Smooth muscle cell (in vitro differentiated cells): ENCODE measurements at regions not wholly inside any gene's neighbourhood (a gene's known extent, or its start where the extent isn't known, plus 50 kb on each side); places are given as distances from the start of the nearest gene placed in this dataset.
"Not testable (repeated sequence)": the region's sequence is repeated elsewhere in the genome, so short reads cannot be mapped to it uniquely, and the experiment has no call there.

Experiments
- DNase-seq: peaks from one replicate; lab custom pipeline; 2025; ENCODE audit not compliant: unreplicated experiment; lab: John Stamatoyannopoulos, UW
- H2AFZ ChIP-seq: fragments of 200-600 bp; sonication (generic); 2 replicates; pipeline ENCODE4 v1.6.0; 2016; ENCODE audit warnings: antibody characterized with exemption, low read depth, mild to moderate bottlenecking
- H3F3A ChIP-seq: fragments of 200-600 bp; sonication (generic); 2 replicates; pipeline ENCODE4 v1.6.0; 2017; ENCODE audit warnings: antibody characterized with exemption, low read depth
- H3K27ac ChIP-seq: fragments of 200-600 bp; sonication (generic); 2 replicates; pipeline ENCODE4 v1.5.1; 2016; ENCODE audit warnings: low read depth, mild to moderate bottlenecking
- H3K27me3 ChIP-seq: fragments of 200-600 bp; sonication (generic); 2 replicates; pipeline ENCODE4 v1.6.1; 2016; ENCODE audit warnings: low read depth, mild to moderate bottlenecking
- H3K36me3 ChIP-seq: fragments of 200-600 bp; sonication (generic); 2 replicates; pipeline ENCODE4 v1.5.1; 2016; ENCODE audit warnings: low read depth
- H3K4me1 ChIP-seq: fragments of 200-600 bp; sonication (generic); 2 replicates; pipeline ENCODE4 v1.5.1; 2016; ENCODE audit warnings: low read depth
- H3K4me2 ChIP-seq: fragments of 200-600 bp; sonication (generic); 2 replicates; pipeline ENCODE4 v1.6.0; 2016; ENCODE audit warnings: mild to moderate bottlenecking
- H3K4me3 ChIP-seq: fragments of 200-600 bp; sonication (generic); 2 replicates; pipeline ENCODE4 v1.5.1; 2016; ENCODE audit warnings: mild to moderate bottlenecking
- H3K79me2 ChIP-seq: fragments of 200-600 bp; sonication (generic); 2 replicates; pipeline ENCODE4 v1.6.0; 2016; ENCODE audit warnings: low read depth, mild to moderate bottlenecking
- H3K9ac ChIP-seq: fragments of 200-600 bp; sonication (generic); 2 replicates; pipeline ENCODE4 v1.6.0; 2016; ENCODE audit warnings: low read depth
- H3K9me3 ChIP-seq: fragments of 200-600 bp; sonication (generic); replicated peaks from 2 replicates; pipeline ENCODE4 v1.5.1; 2016; ENCODE audit warnings: low read depth
- H4K20me1 ChIP-seq: fragments of 200-600 bp; sonication (generic); 2 replicates; pipeline ENCODE4 v1.6.0; 2016; ENCODE audit warnings: low read depth
- WGBS: methylation state at CpG from one replicate; pipeline ENCODE4 v1.1.7; 2016; ENCODE audit warnings: low lambda C conversion rate; 5-methylcytosine and 5-hydroxymethylcytosine counted together
- TF ChIP-seq, protein P1 (sequence below): fragments of 200-600 bp; sonication (generic); IDR thresholded peaks from 2 replicates; pipeline ENCODE4 v1.5.1; 2017; ENCODE audit warnings: borderline replicate concordance, mild to moderate bottlenecking, antibody characterized with exemption; ENCODE audit not compliant: insufficient read depth, poor library complexity, severe bottlenecking

DNA sequence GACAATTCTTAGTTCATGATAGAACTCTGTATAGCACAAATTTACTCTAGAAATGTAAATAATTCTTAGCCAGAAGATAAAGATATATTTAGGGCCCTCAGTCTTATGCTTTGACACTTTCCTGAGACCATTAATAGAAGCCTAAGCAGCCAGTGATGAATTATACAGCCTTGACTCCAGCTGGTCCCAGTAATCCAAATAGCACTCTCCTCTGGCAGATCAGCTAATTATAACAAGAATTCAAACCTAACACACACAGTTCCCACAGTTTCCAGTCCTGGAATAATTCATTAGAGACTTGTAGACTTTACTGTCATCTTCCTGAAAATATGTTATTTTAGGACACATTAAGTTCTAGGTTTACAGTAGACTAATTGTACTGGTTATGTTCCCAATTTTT, 50.4 kb downstream of the SHOC1 start:
- TF ChIP-seq, protein P1, sequence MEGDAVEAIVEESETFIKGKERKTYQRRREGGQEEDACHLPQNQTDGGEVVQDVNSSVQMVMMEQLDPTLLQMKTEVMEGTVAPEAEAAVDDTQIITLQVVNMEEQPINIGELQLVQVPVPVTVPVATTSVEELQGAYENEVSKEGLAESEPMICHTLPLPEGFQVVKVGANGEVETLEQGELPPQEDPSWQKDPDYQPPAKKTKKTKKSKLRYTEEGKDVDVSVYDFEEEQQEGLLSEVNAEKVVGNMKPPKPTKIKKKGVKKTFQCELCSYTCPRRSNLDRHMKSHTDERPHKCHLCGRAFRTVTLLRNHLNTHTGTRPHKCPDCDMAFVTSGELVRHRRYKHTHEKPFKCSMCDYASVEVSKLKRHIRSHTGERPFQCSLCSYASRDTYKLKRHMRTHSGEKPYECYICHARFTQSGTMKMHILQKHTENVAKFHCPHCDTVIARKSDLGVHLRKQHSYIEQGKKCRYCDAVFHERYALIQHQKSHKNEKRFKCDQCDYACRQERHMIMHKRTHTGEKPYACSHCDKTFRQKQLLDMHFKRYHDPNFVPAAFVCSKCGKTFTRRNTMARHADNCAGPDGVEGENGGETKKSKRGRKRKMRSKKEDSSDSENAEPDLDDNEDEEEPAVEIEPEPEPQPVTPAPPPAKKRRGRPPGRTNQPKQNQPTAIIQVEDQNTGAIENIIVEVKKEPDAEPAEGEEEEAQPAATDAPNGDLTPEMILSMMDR: no peak
- no peaks in the 10 kb centered on the region for H3K36me3 ChIP-seq
- no peaks in the 10 kb centered on the region for H3K27me3 ChIP-seq
- H3K4me3 ChIP-seq: no peak overlapping the region
- DNase-seq: no peak
- no peak overlapping the region for H3K27ac ChIP-seq
- H4K20me1 ChIP-seq: no peaks in the 10 kb centered on the region
- no peaks in the 10 kb centered on the region for H3F3A ChIP-seq
- H3K4me2 ChIP-seq: no peak overlapping the region
- H3K9ac ChIP-seq: no peak overlapping the region
- H3K4me1 ChIP-seq: no peaks in the 10 kb centered on the region
- no peak overlapping the region for H2AFZ ChIP-seq
- H3K9me3 ChIP-seq: no peaks in the 10 kb centered on the region
- no peaks in the 10 kb centered on the region for H3K79me2 ChIP-seq

DNA sequence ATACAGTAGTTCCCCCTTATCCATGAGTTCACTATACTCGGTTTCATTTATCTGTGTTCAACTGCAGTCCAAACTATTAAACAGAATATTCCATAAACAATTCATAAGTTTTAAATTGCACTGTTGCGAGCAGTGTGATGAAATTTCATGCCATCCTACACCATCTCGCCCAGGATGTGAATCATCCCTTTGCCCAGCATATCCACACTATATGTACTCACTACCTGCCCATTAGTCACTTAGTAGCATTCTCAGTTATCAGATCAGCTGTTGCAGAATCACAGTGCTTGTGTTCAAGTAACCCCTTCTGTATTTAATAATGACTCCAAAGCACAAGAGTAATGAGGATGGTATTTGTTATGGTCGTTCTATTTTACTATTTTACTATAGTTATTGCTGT, 51.5 kb downstream of the SHOC1 start:
- Histone ChIP-seq H3K9me3 (no peaks in the 10 kb centered on the region), H2AFZ (no peak overlapping the region), H3K27ac (peak overlapping the region; percentile 27), H3K4me2 (peak overlapping the region; percentile 23), H3K9ac (no peak overlapping the region), H4K20me1 (no peaks in the 10 kb centered on the region), H3K27me3 (no peaks in the 10 kb centered on the region), H3K79me2 (no peaks in the 10 kb centered on the region), H3K36me3 (no peaks in the 10 kb centered on the region), H3K4me1 (no peaks in the 10 kb centered on the region), H3K4me3 (no peak overlapping the region), H3F3A (no peaks in the 10 kb centered on the region)
- DNase-seq: no peak
- 44% methylated on average over 4 of the region's 4 CpGs for WGBS
- TF ChIP-seq, protein P1: no peak

DNA sequence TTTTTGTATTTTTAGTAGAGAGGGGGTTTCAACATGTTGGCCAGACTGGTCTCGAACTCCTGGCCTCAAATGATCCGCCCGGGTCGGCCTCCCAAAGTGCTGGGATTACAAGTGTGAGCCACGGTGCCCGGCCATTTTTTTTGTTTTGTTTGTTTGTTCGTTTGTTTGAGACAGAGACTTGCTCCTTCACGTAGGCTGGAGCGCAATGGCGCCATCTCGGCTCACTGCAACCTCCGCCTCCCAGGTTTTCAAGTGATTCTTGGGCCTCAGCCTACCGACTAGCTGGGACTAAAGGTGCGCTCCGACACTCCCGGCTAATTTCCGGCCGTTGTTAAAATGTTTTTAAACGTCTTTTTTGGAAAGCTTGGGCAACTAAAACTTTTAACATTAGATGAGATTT, 54.0 kb downstream of the SHOC1 start:
- H3K9me3 ChIP-seq: no peaks in the 10 kb centered on the region
- no peak for DNase-seq
- TF ChIP-seq, protein P1: no peak
- H3F3A ChIP-seq: no peaks in the 10 kb centered on the region
- no peak overlapping the region for H3K27ac ChIP-seq
- H3K9ac ChIP-seq: no peak overlapping the region
- H3K4me2 ChIP-seq: no peak overlapping the region
- WGBS: 92% methylated on average over 19 of the region's 19 CpGs
- no peak overlapping the region for H2AFZ ChIP-seq
- no peaks in the 10 kb centered on the region for H3K27me3 ChIP-seq
- H3K79me2 ChIP-seq: no peaks in the 10 kb centered on the region
- H4K20me1 ChIP-seq: no peaks in the 10 kb centered on the region
- H3K4me3 ChIP-seq: no peak overlapping the region
- H3K36me3 ChIP-seq: no peaks in the 10 kb centered on the region
- no peaks in the 10 kb centered on the region for H3K4me1 ChIP-seq

DNA sequence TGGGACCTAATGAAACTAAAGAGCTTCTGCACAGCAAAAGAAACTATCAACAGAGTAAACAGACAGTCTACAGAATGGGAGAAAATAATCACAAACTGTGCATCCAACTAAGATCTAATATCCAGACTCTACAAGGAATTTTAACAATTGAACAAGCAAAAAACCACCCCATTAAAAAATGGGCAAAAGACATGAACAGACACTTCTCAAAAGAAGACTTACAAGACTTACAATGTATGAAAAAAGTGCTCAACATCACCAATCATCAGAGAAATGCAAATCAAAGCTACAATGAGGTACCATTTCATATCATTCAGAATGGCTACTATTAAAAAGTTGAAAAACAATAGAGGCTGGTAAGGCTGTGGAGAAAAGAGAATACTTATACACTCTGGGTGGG, 58.0 kb downstream of the SHOC1 start:
- Histone ChIP-seq H3K36me3 (no peaks in the 10 kb centered on the region), H3K4me1 (no peaks in the 10 kb centered on the region), H2AFZ (no peak overlapping the region), H3K4me2 (no peak overlapping the region), H3K27me3 (no peaks in the 10 kb centered on the region), H3K9ac (no peak overlapping the region), H3K4me3 (no peak overlapping the region), H4K20me1 (no peaks in the 10 kb centered on the region), H3K27ac (no peak overlapping the region), H3F3A (no peaks in the 10 kb centered on the region), H3K9me3 (no peaks in the 10 kb centered on the region), H3K79me2 (no peaks in the 10 kb centered on the region)
- no peak for DNase-seq
- TF ChIP-seq, protein P1: no peak

DNA sequence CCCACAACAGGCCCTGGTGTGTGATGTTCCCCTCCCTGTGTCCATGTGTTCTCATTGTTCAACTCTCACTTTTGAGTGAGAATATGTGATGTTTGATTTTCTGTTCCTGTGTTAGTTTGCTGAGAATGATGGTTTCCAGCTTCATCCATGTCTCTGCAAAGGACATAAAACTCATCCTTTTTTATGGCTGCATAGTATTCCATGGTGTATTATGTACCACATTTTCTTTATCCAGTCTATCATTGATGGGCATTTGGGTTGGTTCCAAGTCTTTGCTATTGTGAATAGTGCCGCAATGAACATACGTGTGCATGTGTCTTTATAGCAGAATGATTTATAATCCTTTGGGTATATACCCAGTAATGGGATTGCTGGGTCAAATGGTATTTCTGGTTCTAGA, 59.4 kb downstream of the SHOC1 start:
- not testable (repeated sequence) for H3K9ac ChIP-seq, H3K79me2 ChIP-seq, H3K4me1 ChIP-seq, H3K4me3 ChIP-seq, H4K20me1 ChIP-seq, H3K27me3 ChIP-seq, H3K4me2 ChIP-seq, H3F3A ChIP-seq, H2AFZ ChIP-seq, H3K36me3 ChIP-seq, H3K27ac ChIP-seq, DNase-seq, H3K9me3 ChIP-seq
- WGBS: 98% methylated on average over 2 of the region's 2 CpGs
